NT2/D1 (cell line): ENCODE measurements at regions not wholly inside any gene's neighbourhood (a gene's known extent, or its start where the extent isn't known, plus 50 kb on each side); places are given as distances from the start of the nearest gene placed in this dataset.

Source experiments
- SUZ12 ChIP-seq: IDR thresholded peaks from 2 replicates; pipeline ENCODE4 v1.6.1; 2011; ENCODE audit not compliant: insufficient read length, insufficient read depth; ENCODE audit errors: extremely low read depth
- YY1 ChIP-seq: IDR thresholded peaks from 2 replicates; pipeline ENCODE4 v1.6.1; 2011; ENCODE audit not compliant: insufficient read length, insufficient read depth

DNA sequence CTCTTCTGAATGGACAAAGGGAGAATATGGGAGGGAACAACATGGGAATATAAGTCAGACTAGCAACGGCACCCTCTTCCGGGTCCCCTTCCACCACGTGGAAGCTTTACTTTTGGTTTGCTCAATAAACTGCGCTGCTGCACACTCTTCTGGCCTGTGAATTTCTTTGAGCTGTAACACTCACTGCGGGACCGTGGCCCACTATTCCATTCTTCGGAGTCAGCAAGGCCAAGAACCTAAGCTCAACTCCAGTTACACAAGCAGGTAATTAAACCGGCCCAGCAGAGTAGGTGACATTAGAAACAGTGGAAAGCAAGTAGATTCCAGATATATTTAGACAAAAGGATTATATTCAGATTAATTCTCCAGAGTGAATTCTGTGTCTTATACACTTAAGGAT, 697.4 kb upstream of the NXPH2 start:
- TF ChIP-seq YY1 (no peak), SUZ12 (no peak)
